KMS-11 (cell line): ENCODE measurements at regions not wholly inside any gene's neighbourhood (a gene's known extent, or its start where the extent isn't known, plus 50 kb on each side); places are given as distances from the start of the nearest gene placed in this dataset.

Source experiments
- H2AFZ ChIP-seq: fragments of 200-600 bp; sonication (generic); 2 replicates; pipeline ENCODE4 v1.6.1; 2016; ENCODE audit warnings: antibody characterized with exemption, mixed run types, low read depth
- H3K27ac ChIP-seq: fragments of 200-600 bp; sonication (generic); 2 replicates; pipeline ENCODE4 v1.6.1; 2016; ENCODE audit warnings: mild to moderate bottlenecking, mixed run types
- H3K27me3 ChIP-seq: fragments of 200-600 bp; sonication (generic); 2 replicates; pipeline ENCODE4 v1.6.1; 2017; ENCODE audit warnings: mild to moderate bottlenecking, low read depth, mixed run types, moderate library complexity; ENCODE audit not compliant: insufficient read depth
- H3K36me3 ChIP-seq: fragments of 200-600 bp; sonication (generic); 2 replicates; pipeline ENCODE4 v1.6.1; 2017; ENCODE audit warnings: mild to moderate bottlenecking, mixed run types; ENCODE audit not compliant: insufficient read depth
- H3K4me1 ChIP-seq: fragments of 200-600 bp; sonication (generic); 2 replicates; pipeline ENCODE4 v1.6.1; 2016; ENCODE audit warnings: mild to moderate bottlenecking, low read depth, mixed run types; ENCODE audit not compliant: poor library complexity, severe bottlenecking
- H3K4me2 ChIP-seq: fragments of 200-600 bp; sonication (generic); 2 replicates; pipeline ENCODE4 v1.7.0; 2016; ENCODE audit warnings: mild to moderate bottlenecking, mixed run types
- H3K4me3 ChIP-seq: fragments of 200-600 bp; sonication (generic); IDR thresholded peaks from 2 replicates; pipeline ENCODE4 v1.6.1; 2017; ENCODE audit warnings: low read depth, low read length, mixed read lengths; ENCODE audit not compliant: insufficient read depth
- H3K79me2 ChIP-seq: fragments of 200-600 bp; sonication (generic); 2 replicates; pipeline ENCODE4 v1.6.1; 2016; ENCODE audit warnings: low read depth, mixed run types; ENCODE audit not compliant: insufficient read depth
- H3K9ac ChIP-seq: fragments of 200-600 bp; sonication (generic); 2 replicates; pipeline ENCODE4 v1.6.1; 2016; ENCODE audit warnings: mild to moderate bottlenecking, mixed run types
- H4K20me1 ChIP-seq: fragments of 200-600 bp; sonication (generic); 2 replicates; pipeline ENCODE4 v1.6.1; 2016; ENCODE audit warnings: mild to moderate bottlenecking, mixed run types; ENCODE audit not compliant: insufficient read depth
- TF ChIP-seq, protein P1 (sequence below): fragments of 200-600 bp; sonication (generic); conservative IDR thresholded peaks from 2 replicates; pipeline ENCODE4 v1.6.1; 2017; ENCODE audit warnings: low read depth, mild to moderate bottlenecking, antibody characterized with exemption, low read length, moderate library complexity, mixed read lengths

- Histone ChIP-seq H3K9ac (no peak overlapping the region), H3K79me2 (no peaks in the 10 kb centered on the region), H3K27me3 (no peaks in the 10 kb centered on the region), H3K27ac (no peak overlapping the region), H3K4me3 (no peak overlapping the region), H3K36me3 (no peaks in the 10 kb centered on the region), H2AFZ (no peak overlapping the region), H4K20me1 (no peaks in the 10 kb centered on the region), H3K4me2 (no peak overlapping the region), H3K4me1 (no peaks in the 10 kb centered on the region)
- TF ChIP-seq, protein P1, sequence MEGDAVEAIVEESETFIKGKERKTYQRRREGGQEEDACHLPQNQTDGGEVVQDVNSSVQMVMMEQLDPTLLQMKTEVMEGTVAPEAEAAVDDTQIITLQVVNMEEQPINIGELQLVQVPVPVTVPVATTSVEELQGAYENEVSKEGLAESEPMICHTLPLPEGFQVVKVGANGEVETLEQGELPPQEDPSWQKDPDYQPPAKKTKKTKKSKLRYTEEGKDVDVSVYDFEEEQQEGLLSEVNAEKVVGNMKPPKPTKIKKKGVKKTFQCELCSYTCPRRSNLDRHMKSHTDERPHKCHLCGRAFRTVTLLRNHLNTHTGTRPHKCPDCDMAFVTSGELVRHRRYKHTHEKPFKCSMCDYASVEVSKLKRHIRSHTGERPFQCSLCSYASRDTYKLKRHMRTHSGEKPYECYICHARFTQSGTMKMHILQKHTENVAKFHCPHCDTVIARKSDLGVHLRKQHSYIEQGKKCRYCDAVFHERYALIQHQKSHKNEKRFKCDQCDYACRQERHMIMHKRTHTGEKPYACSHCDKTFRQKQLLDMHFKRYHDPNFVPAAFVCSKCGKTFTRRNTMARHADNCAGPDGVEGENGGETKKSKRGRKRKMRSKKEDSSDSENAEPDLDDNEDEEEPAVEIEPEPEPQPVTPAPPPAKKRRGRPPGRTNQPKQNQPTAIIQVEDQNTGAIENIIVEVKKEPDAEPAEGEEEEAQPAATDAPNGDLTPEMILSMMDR: no peak
Measured at GRCh38 chr12:77710209-77710608, 120.5 kb upstream of the NAV3 start.

DNA sequence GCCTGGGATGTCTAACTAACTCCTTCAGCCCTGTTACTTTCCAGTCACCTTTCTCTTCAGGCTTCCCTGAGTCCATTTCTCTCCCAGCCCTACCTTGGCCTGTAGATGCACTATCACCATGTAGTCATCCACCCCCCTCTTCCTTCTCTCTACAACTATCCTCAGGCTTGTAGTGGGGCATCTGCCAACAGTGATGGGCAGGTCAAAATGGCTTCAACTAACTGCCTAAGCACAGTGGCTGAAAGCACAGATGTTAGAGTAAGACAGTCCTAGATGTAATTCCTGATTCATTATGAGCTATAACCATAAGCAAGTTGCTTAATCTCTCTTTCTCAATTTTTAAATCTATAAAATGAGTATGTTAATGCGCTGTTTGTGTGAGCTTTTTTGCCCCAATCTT lies 133.6 kb upstream of the NAV3 start:
- no peak overlapping the region for H3K4me2 ChIP-seq
- H3K27ac ChIP-seq: no peak overlapping the region
- H4K20me1 ChIP-seq: no peaks in the 10 kb centered on the region
- H2AFZ ChIP-seq: no peak overlapping the region
- H3K36me3 ChIP-seq: no peaks in the 10 kb centered on the region
- H3K27me3 ChIP-seq: no peaks in the 10 kb centered on the region
- no peaks in the 10 kb centered on the region for H3K79me2 ChIP-seq
- H3K4me3 ChIP-seq: no peak overlapping the region
- TF ChIP-seq, protein P1: no peak
- H3K4me1 ChIP-seq: no peaks in the 10 kb centered on the region
- H3K9ac ChIP-seq: no peak overlapping the region

DNA sequence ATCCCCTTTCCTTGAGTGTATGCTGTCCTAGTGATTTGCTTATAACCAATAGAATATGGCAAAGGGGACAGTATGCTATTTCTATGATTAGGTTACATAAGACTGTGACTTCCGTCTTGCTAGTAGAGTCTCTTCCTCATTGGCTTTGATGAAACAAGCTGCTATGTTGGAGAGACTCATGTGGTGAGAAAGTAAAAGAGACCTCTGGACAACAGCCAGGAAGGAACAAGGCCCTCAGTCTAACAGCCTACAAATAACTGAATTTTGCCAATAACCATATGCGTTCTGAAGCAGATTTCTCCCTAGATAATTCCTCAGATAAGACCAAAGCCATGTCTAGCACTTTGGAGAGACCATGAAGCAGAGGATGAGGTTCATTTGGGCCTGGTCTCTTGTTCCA lies 134.5 kb upstream of the NAV3 start:
- no peaks in the 10 kb centered on the region for H3K4me1 ChIP-seq
- H3K27ac ChIP-seq: no peak overlapping the region
- H3K36me3 ChIP-seq: no peaks in the 10 kb centered on the region
- H3K4me3 ChIP-seq: no peak overlapping the region
- H3K4me2 ChIP-seq: no peak overlapping the region
- H3K9ac ChIP-seq: no peak overlapping the region
- H4K20me1 ChIP-seq: no peaks in the 10 kb centered on the region
- TF ChIP-seq, protein P1: no peak
- no peaks in the 10 kb centered on the region for H3K79me2 ChIP-seq
- H2AFZ ChIP-seq: no peak overlapping the region
- no peaks in the 10 kb centered on the region for H3K27me3 ChIP-seq

- no peaks in the 10 kb centered on the region for H3K36me3 ChIP-seq
- H3K79me2 ChIP-seq: no peaks in the 10 kb centered on the region
- H3K9ac ChIP-seq: no peak overlapping the region
- no peak overlapping the region for H2AFZ ChIP-seq
- H3K4me3 ChIP-seq: no peak overlapping the region
- H3K27me3 ChIP-seq: no peaks in the 10 kb centered on the region
- H3K4me1 ChIP-seq: no peaks in the 10 kb centered on the region
- no peaks in the 10 kb centered on the region for H4K20me1 ChIP-seq
- H3K27ac ChIP-seq: no peak overlapping the region
- H3K4me2 ChIP-seq: no peak overlapping the region
- TF ChIP-seq, protein P1: no peak
Measured at GRCh38 chr12:77689510-77690086, 141.1 kb upstream of the NAV3 start.
